ENCODE measurements at regions not wholly inside any gene's neighbourhood (a gene's known extent, or its start where the extent isn't known, plus 50 kb on each side); places are given as distances from the start of the nearest gene placed in this dataset.

DNA sequence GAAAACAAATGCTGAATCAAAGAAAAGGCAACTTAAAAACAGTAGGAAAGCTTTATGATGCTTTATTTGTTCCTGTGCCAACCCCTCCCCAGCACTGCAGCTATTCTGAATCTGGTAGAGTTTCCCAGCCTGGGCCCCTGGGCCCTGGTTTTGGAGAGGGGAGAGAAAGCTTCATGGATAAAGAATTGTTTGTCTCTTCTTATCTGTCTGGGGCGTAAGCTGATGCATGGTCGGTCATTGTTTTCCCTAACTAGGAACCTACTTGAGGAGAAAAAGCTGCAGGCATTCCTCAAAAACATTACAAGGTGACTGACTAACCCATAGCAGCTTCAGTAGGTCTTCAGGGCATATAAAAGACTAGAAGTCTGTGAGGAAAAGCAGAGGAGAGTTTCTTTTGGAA, 758.1 kb upstream of the EPHA7 start:
- TF ChIP-seq, protein P1, sequence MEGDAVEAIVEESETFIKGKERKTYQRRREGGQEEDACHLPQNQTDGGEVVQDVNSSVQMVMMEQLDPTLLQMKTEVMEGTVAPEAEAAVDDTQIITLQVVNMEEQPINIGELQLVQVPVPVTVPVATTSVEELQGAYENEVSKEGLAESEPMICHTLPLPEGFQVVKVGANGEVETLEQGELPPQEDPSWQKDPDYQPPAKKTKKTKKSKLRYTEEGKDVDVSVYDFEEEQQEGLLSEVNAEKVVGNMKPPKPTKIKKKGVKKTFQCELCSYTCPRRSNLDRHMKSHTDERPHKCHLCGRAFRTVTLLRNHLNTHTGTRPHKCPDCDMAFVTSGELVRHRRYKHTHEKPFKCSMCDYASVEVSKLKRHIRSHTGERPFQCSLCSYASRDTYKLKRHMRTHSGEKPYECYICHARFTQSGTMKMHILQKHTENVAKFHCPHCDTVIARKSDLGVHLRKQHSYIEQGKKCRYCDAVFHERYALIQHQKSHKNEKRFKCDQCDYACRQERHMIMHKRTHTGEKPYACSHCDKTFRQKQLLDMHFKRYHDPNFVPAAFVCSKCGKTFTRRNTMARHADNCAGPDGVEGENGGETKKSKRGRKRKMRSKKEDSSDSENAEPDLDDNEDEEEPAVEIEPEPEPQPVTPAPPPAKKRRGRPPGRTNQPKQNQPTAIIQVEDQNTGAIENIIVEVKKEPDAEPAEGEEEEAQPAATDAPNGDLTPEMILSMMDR (IDR thresholded peaks at IDR 0.05; ENCODE audit: insufficient read depth, low read depth, low read length): no peak
- no peak for TF ChIP-seq EZH2 (IDR thresholded peaks at IDR 0.05; ENCODE audit: insufficient read depth, low read length)

Data from astrocyte (in vitro differentiated cells and primary cell).